Mesenchymal stem cell (in vitro differentiated cells and primary cell): ENCODE measurements at regions not wholly inside any gene's neighbourhood (a gene's known extent, or its start where the extent isn't known, plus 50 kb on each side); places are given as distances from the start of the nearest gene placed in this dataset.
A peak's percentile ranks its signal among the peaks of the same experiment; 100 is the strongest.

Experiments used
- DNase-seq: peaks from one replicate; pipeline ENCODE4 v3.0.0-alpha.2; 2013
- H2AFZ ChIP-seq: one replicate; pipeline ENCODE4 v1.6.1; 2013; ENCODE audit warnings: low read depth, mild to moderate bottlenecking, control low read depth, inconsistent platforms, low read length, moderate library complexity
- H2AK5ac ChIP-seq: 2 replicates; pipeline ENCODE4 v1.6.1; 2013; ENCODE audit warnings: low read length, moderate library complexity, mild to moderate bottlenecking, inconsistent platforms; ENCODE audit not compliant: severe bottlenecking
- H2BK120ac ChIP-seq: one replicate; pipeline ENCODE4 v1.6.1; 2013; ENCODE audit warnings: low read depth, mild to moderate bottlenecking, inconsistent platforms, low read length, moderate library complexity
- H2BK12ac ChIP-seq, 2 experiments: one replicate each; pipeline ENCODE4 v1.6.1; 2013; ENCODE audit warnings: inconsistent platforms in 2 of 2, low read length in 2 of 2, mild to moderate bottlenecking in 2 of 2, moderate library complexity in 2 of 2, control low read depth in 1 of 2
- H2BK15ac ChIP-seq: one replicate; pipeline ENCODE4 v1.6.1; 2013; ENCODE audit warnings: mild to moderate bottlenecking, low read depth, inconsistent platforms; ENCODE audit not compliant: poor library complexity, severe bottlenecking
- H2BK5ac ChIP-seq: 2 replicates; pipeline ENCODE4 v1.6.1; 2013; ENCODE audit warnings: low read depth, mild to moderate bottlenecking, low read length, control low read depth, inconsistent platforms; ENCODE audit not compliant: poor library complexity, severe bottlenecking
- H3K14ac ChIP-seq, 2 experiments: one replicate each; pipeline ENCODE4 v1.6.1; 2013; ENCODE audit warnings: inconsistent platforms in 2 of 2, low read length in 2 of 2, control low read depth in 1 of 2, mild to moderate bottlenecking in 1 of 2, moderate library complexity in 1 of 2
- H3K18ac ChIP-seq, 2 experiments: one replicate each; pipeline ENCODE4 v1.6.1; 2013; ENCODE audit warnings: inconsistent platforms in 2 of 2, low read length in 2 of 2, control low read depth in 1 of 2, low read depth in 1 of 2, mild to moderate bottlenecking in 1 of 2
- H3K23ac ChIP-seq, 2 experiments: one replicate each; pipeline ENCODE4 v1.6.1; 2013; ENCODE audit warnings: inconsistent platforms in 2 of 2, low read length in 2 of 2, mild to moderate bottlenecking in 2 of 2, moderate library complexity in 2 of 2, control low read depth in 1 of 2
- H3K27ac ChIP-seq: 2 replicates; pipeline ENCODE4 v1.5.1; 2013; ENCODE audit warnings: mild to moderate bottlenecking, moderate library complexity, low read length, control low read depth, inconsistent platforms; ENCODE audit not compliant: poor library complexity, severe bottlenecking
- H3K27me3 ChIP-seq, 2 experiments: 2 replicates each; pipeline versions ENCODE4 v1.6.1 to v1.7.0; 2013; ENCODE audit warnings: low read length in 2 of 2, mild to moderate bottlenecking in 2 of 2, moderate library complexity in 2 of 2, control low read depth in 1 of 2, inconsistent platforms in 1 of 2; ENCODE audit not compliant: control insufficient read depth in 1 of 2, insufficient read depth in 1 of 2
- H3K36me3 ChIP-seq, 2 experiments: 2 replicates each; pipeline versions ENCODE4 v1.6.1 to v1.7.0; 2013; ENCODE audit warnings: low read length in 2 of 2, control low read depth in 1 of 2, inconsistent platforms in 1 of 2, low read depth in 1 of 2, mild to moderate bottlenecking in 1 of 2; ENCODE audit not compliant: insufficient read depth in 2 of 2, control insufficient read depth in 1 of 2
- H3K4ac ChIP-seq, 2 experiments: one replicate each; pipeline ENCODE4 v1.6.1; 2013; ENCODE audit warnings: inconsistent platforms in 2 of 2, low read length in 2 of 2, mild to moderate bottlenecking in 2 of 2, moderate library complexity in 2 of 2, control low read depth in 1 of 2, low read depth in 1 of 2
- H3K4me1 ChIP-seq: 2 replicates; pipeline ENCODE4 v1.6.1; 2013; ENCODE audit warnings: low read depth, low read length, control low read depth; ENCODE audit not compliant: control insufficient read depth, insufficient read depth
- H3K4me2 ChIP-seq: 2 replicates; pipeline ENCODE4 v1.6.1; 2013; ENCODE audit warnings: low read length, mild to moderate bottlenecking, inconsistent platforms; ENCODE audit not compliant: poor library complexity, severe bottlenecking
- H3K4me3 ChIP-seq, 2 experiments: 2 replicates each; pipeline versions ENCODE4 v1.5.1 to v1.7.0; 2013; ENCODE audit warnings: low read length in 2 of 2, mild to moderate bottlenecking in 2 of 2, control low read depth in 1 of 2, low read depth in 1 of 2; ENCODE audit not compliant: insufficient read depth in 1 of 2
- H3K79me1 ChIP-seq: replicated peaks from 2 replicates; pipeline ENCODE4 v1.6.1; 2013; ENCODE audit warnings: mild to moderate bottlenecking, control low read depth, low read length, inconsistent platforms; ENCODE audit not compliant: poor library complexity, severe bottlenecking
- H3K9ac ChIP-seq: 2 replicates; pipeline ENCODE4 v1.7.0; 2013; ENCODE audit warnings: mild to moderate bottlenecking, low read length, moderate library complexity
- H3K9me3 ChIP-seq: 2 replicates; pipeline ENCODE4 v1.7.0; 2013; ENCODE audit warnings: mild to moderate bottlenecking, low read length; ENCODE audit not compliant: control insufficient read depth
- H4K8ac ChIP-seq: one replicate; pipeline ENCODE4 v1.6.1; 2013; ENCODE audit warnings: inconsistent platforms, mild to moderate bottlenecking, low read length, moderate library complexity
- H4K91ac ChIP-seq: one replicate; pipeline ENCODE4 v1.6.1; 2013; ENCODE audit warnings: mild to moderate bottlenecking, low read length, inconsistent platforms
- WGBS: methylation state at CpG from one replicate; pipeline ENCODE4 v1.1.7; 2013; ENCODE audit warnings: mixed read lengths; 5-methylcytosine and 5-hydroxymethylcytosine counted together

DNA sequence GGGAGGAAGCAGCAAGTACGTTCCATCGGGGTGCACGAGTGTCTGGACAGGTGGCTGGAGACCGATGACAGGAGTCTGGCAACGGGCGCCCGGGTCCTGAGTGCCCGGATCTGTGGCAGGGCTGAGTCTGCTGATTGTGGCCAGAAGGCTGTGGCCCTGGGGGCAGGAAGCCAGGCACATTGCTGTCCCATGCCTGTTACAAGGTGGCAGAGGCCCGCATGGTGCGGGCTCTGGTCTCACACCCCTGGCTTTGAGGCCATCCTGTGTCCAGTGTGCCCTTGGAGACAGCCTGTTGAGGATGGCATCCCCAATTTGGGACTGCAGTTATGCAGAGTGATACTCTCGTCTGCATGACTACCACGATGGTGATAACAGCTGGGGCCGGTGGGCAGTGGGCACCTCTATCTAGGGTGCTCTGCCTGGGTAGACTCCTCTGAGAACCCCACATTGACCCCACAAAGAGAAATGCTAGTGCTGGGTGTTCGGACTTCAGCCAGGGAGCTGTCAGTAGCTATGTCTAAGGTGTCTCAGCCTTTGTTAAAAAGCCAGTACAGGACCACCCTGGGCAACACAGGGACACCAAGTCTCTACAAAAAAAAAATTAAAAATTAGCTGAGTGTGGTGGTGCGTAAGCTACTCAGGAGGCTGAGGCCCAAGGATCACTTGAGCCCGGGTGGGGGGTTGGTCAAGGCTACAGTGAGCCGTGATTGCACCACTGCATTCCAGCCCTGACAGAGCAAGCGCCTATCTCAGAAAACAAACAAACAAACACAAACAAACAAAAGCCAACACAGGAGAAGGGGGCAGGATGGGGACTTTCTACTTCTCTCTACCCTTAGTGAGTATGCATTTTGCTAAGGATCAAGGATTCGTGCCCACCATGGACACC, 88.3 kb downstream of the RHOB start:
- H3K4me1 ChIP-seq, result peaks cover 11% of the 10 kb centered on the region
- no peak overlapping the region for H4K8ac ChIP-seq
- H3K27ac ChIP-seq, result no peak overlapping the region
- H2BK15ac ChIP-seq, result no peak overlapping the region
- H2AFZ ChIP-seq, result no peak overlapping the region
- H3K4me2 ChIP-seq, result no peak overlapping the region
- no peaks in the 10 kb centered on the region for H3K36me3 ChIP-seq
- no peaks in the 10 kb centered on the region for H3K9me3 ChIP-seq
- H3K23ac ChIP-seq, result no peak overlapping the region
- no peak overlapping the region for H3K4me3 ChIP-seq
- no peak overlapping the region for H2AK5ac ChIP-seq
- no peak overlapping the region for H4K91ac ChIP-seq
- H3K79me1 ChIP-seq, result no peaks in the 10 kb centered on the region
- DNase-seq, result no peak
- peaks cover 0 to 28% of the 10 kb centered on the region in 2 experiments for H3K27me3 ChIP-seq
- H2BK5ac ChIP-seq, result no peak overlapping the region
- H2BK12ac ChIP-seq, result no peak overlapping the region
- H2BK120ac ChIP-seq, result no peak overlapping the region
- WGBS, result 98% methylated on average over 14 of the region's 19 CpGs
- no peak overlapping the region for H3K9ac ChIP-seq
- peak overlapping the region; percentile 19 to 54 for H3K18ac ChIP-seq
- H3K4ac ChIP-seq, result no peak overlapping the region
- no peak overlapping the region for H3K14ac ChIP-seq

DNA sequence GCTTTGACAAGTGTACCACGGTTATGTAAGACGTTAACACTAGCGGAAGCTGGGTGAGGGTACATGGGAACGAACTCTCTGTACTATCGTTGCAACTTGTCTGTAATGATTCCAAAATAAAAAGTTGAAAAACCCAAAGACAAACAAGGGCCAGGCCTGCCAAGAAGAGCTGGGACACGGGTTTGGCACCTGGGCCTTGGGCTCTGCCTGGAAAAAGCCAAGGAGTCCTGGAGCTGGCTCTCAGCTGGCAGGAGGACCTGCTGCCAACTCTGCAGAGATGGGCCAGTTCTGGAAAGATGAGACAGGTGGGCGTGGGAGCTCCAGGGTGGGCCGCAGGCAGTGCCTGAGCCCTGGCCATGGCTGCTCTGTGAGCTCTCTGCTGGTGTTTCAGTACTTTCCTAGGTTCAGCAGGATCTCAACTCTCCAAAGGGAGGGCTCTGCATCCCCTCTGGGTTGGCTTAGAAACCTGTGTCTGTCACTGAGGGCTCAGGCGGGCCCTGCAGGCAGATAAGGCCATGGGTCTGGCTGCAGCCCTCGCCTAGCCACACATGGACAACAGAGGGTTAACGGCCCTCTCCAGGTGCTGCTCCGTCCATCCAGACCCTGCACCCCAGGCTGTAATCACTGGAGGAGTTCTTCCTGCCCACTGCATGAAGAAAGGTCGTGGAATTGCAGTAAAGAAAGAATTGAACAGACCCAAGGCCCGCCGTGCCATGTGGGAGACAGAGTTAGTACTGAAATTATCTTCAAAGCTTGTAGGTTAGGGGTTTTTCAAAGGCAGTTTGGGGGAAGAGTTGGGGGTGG, 89.9 kb downstream of the RHOB start:
- no peak overlapping the region for H2BK120ac ChIP-seq
- peak overlapping the region; percentile 77 for H2BK15ac ChIP-seq
- no peak overlapping the region for H3K4me2 ChIP-seq
- H3K36me3 ChIP-seq, result no peaks in the 10 kb centered on the region
- H2AFZ ChIP-seq, result no peak overlapping the region
- H3K18ac ChIP-seq, result no peak overlapping the region
- no peak overlapping the region for H4K91ac ChIP-seq
- H3K27ac ChIP-seq, result no peak overlapping the region
- H3K4me3 ChIP-seq, result no peak overlapping the region
- DNase-seq, result no peak
- H3K14ac ChIP-seq, result no peak overlapping the region
- no peaks in the 10 kb centered on the region for H3K9me3 ChIP-seq
- no peak overlapping the region for H3K4ac ChIP-seq
- H3K79me1 ChIP-seq, result no peaks in the 10 kb centered on the region
- H3K9ac ChIP-seq, result no peak overlapping the region
- H4K8ac ChIP-seq, result no peak overlapping the region
- H2BK12ac ChIP-seq, result peak overlapping the region in 1 of 2 experiments; percentile 6
- H2AK5ac ChIP-seq, result no peak overlapping the region
- H3K4me1 ChIP-seq, result peaks cover 13% of the 10 kb centered on the region
- peaks cover 0 to 29% of the 10 kb centered on the region in 2 experiments for H3K27me3 ChIP-seq
- 87% methylated on average over 15 of the region's 15 CpGs for WGBS
- H3K23ac ChIP-seq, result no peak overlapping the region
- H2BK5ac ChIP-seq, result no peak overlapping the region

- no peak overlapping the region for H2AK5ac ChIP-seq
- DNase-seq, result no peak
- H2AFZ ChIP-seq, result no peak overlapping the region
- no peaks in the 10 kb centered on the region for H3K36me3 ChIP-seq
- no peak overlapping the region for H4K91ac ChIP-seq
- H2BK15ac ChIP-seq, result peak overlapping the region; percentile 77
- H3K9me3 ChIP-seq, result no peaks in the 10 kb centered on the region
- peaks cover 13% of the 10 kb centered on the region for H3K4me1 ChIP-seq
- no peaks in the 10 kb centered on the region for H3K79me1 ChIP-seq
- no peak overlapping the region for H2BK120ac ChIP-seq
- no peak overlapping the region for H3K14ac ChIP-seq
- no peak overlapping the region for H3K23ac ChIP-seq
- H3K4ac ChIP-seq, result no peak overlapping the region
- H4K8ac ChIP-seq, result no peak overlapping the region
- no peak overlapping the region for H3K4me3 ChIP-seq
- no peak overlapping the region for H3K4me2 ChIP-seq
- H3K9ac ChIP-seq, result no peak overlapping the region
- H3K27ac ChIP-seq, result no peak overlapping the region
- no peak overlapping the region for H2BK5ac ChIP-seq
- H3K18ac ChIP-seq, result no peak overlapping the region
- no peak overlapping the region for H2BK12ac ChIP-seq
- peaks cover 0 to 26% of the 10 kb centered on the region in 2 experiments for H3K27me3 ChIP-seq
- 76% methylated on average over 17 of the region's 17 CpGs for WGBS
Observed at GRCh38 chr2:20537423-20538307, 90.8 kb downstream of the RHOB start.
